ENCODE measurements at regions not wholly inside any gene's neighbourhood (a gene's known extent, or its start where the extent isn't known, plus 50 kb on each side); places are given as distances from the start of the nearest gene placed in this dataset.

GRCh38 chr9:28781481-28781880 is 1208.2 kb upstream of the C9orf72 start:
- no peak for DNase-seq

GRCh38 chr9:28782630-28783029 is 1209.3 kb upstream of the C9orf72 start:
- DNase-seq: no peak

- DNase-seq: no peak
These were observed 1219.4 kb upstream of the C9orf72 start for GRCh38 chr9:28792716-28793115.

- DNase-seq: no peak
These were observed 1226.6 kb upstream of the C9orf72 start for GRCh38 chr9:28799876-28800275.

GRCh38 chr9:28801144-28801799 is 1228.0 kb upstream of the C9orf72 start:
- DNase-seq: no peak

- no peak for DNase-seq
These were observed 1231.9 kb upstream of the C9orf72 start for GRCh38 chr9:28805197-28805596.

- no peak for DNase-seq
These were observed 1234.8 kb upstream of the C9orf72 start for GRCh38 chr9:28808042-28808441.

GRCh38 chr9:28810388-28811075 is 1237.3 kb upstream of the C9orf72 start:
- no peak for DNase-seq

- no peak for DNase-seq
These were observed 1247.5 kb upstream of the C9orf72 start for GRCh38 chr9:28820741-28821140.

GRCh38 chr9:28821240-28821639 is 1248.0 kb upstream of the C9orf72 start:
- DNase-seq: no peak

- DNase-seq: no peak
These were observed 1251.2 kb upstream of the C9orf72 start for GRCh38 chr9:28824432-28824963.

- DNase-seq: no peak
These were observed 1259.0 kb upstream of the C9orf72 start for GRCh38 chr9:28832168-28832770.

GRCh38 chr9:28834156-28834555 is 1260.9 kb upstream of the C9orf72 start:
- no peak for DNase-seq

GRCh38 chr9:28839778-28840430 is 1266.6 kb upstream of the C9orf72 start:
- DNase-seq: no peak

GRCh38 chr9:28841775-28842174 is 1268.5 kb upstream of the C9orf72 start:
- DNase-seq: no peak

- no peak for DNase-seq
These were observed 1274.0 kb upstream of the C9orf72 start for GRCh38 chr9:28847331-28847730.

- no peak for DNase-seq
These were observed 1275.4 kb upstream of the C9orf72 start for GRCh38 chr9:28848671-28849070.

- DNase-seq: no peak
These were observed 1280.2 kb upstream of the C9orf72 start for GRCh38 chr9:28853477-28853876.

GRCh38 chr9:28866951-28867350 is 1293.7 kb upstream of the C9orf72 start:
- DNase-seq: no peak

- DNase-seq: no peak
These were observed 1295.1 kb upstream of the C9orf72 start for GRCh38 chr9:28868228-28868990.

GRCh38 chr9:28882529-28882928 is 1309.2 kb upstream of the C9orf72 start:
- DNase-seq: no peak

GRCh38 chr9:28883234-28883633 is 1310.0 kb upstream of the C9orf72 start:
- DNase-seq: no peak

Measured in amniotic stem cell (primary cell).